Choroid plexus epithelial cell (primary cell): ENCODE measurements at regions not wholly inside any gene's neighbourhood (a gene's known extent, or its start where the extent isn't known, plus 50 kb on each side); places are given as distances from the start of the nearest gene placed in this dataset.

Source experiments
- DNase-seq: peaks from one replicate; pipeline ENCODE4 v3.0.0-alpha.2; 2010; ENCODE audit warnings: low read depth
- H3K4me3 ChIP-seq: 2 replicates; pipeline ENCODE4 v1.5.1; 2011; ENCODE audit warnings: low read depth, mild to moderate bottlenecking, control low read depth, low read length, moderate library complexity
- TF ChIP-seq, protein P1 (sequence below): conservative IDR thresholded peaks from 2 replicates; pipeline ENCODE4 v1.5.1; 2011; ENCODE audit warnings: low read depth, mild to moderate bottlenecking, control low read depth, inconsistent platforms, low read length, moderate library complexity

DNA sequence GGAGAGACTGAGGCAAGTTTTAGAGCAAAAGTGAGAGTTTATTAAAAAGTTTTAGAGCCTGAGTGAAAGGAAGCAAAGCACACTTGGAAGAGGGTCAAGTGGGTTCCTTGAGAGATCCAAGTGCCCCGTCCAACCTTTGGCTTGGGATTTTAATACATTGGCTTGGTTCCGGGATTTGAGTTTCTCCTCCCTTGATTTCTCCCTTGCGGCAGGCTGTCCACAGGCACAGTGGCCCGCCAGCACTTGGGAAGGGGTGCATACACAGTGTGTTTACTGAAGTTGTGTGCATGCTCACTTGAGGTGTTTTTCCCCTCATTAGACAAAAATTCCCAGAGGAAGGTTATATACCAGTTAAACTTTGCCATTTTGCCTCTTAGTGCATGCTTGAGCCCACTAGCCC lies 333.5 kb downstream of the PCDH18 start:
- TF ChIP-seq, protein P1, sequence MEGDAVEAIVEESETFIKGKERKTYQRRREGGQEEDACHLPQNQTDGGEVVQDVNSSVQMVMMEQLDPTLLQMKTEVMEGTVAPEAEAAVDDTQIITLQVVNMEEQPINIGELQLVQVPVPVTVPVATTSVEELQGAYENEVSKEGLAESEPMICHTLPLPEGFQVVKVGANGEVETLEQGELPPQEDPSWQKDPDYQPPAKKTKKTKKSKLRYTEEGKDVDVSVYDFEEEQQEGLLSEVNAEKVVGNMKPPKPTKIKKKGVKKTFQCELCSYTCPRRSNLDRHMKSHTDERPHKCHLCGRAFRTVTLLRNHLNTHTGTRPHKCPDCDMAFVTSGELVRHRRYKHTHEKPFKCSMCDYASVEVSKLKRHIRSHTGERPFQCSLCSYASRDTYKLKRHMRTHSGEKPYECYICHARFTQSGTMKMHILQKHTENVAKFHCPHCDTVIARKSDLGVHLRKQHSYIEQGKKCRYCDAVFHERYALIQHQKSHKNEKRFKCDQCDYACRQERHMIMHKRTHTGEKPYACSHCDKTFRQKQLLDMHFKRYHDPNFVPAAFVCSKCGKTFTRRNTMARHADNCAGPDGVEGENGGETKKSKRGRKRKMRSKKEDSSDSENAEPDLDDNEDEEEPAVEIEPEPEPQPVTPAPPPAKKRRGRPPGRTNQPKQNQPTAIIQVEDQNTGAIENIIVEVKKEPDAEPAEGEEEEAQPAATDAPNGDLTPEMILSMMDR = no peak
- H3K4me3 ChIP-seq = no peak overlapping the region
- no peak for DNase-seq

DNA sequence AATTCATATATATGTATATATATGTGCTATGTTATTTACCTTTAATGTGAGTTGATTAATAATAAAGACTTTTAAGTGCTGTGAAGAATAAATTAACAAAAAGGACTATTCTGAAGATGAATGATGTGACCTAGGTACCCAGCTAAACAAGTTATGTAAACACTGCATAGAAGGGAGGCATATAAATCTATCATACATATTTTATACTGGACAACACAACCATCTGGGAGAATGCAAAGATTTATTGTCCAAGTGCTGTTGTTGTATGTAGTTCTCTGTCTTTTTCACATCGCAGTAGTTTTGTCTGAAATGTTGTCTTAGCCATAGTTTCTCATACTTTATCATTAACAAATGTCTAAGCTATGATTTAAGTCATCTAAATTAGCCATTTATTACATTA lies 337.6 kb downstream of the PCDH18 start:
- no peak for DNase-seq
- no peak overlapping the region for H3K4me3 ChIP-seq
- TF ChIP-seq, protein P1 = no peak

DNA sequence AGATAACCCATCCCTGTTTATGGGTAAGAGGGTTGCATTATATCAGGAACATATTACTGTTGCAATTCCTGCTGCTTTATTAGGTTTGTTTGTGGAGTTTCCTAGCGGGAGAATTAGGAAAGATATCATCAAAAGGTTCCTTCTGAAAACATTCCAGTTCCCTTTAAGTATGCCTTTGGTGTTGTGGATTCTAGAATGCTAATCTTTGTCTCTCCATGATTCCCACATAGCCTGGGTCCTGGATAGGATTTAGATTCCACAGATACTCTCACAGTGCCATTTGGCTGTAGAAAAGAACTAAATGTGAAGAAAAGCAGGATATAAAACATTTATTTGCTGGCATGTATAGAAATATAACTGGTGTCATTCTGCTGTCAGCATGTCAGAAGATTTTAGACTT lies 338.7 kb downstream of the PCDH18 start:
- H3K4me3 ChIP-seq = no peak overlapping the region
- TF ChIP-seq, protein P1 = no peak
- no peak for DNase-seq

DNA sequence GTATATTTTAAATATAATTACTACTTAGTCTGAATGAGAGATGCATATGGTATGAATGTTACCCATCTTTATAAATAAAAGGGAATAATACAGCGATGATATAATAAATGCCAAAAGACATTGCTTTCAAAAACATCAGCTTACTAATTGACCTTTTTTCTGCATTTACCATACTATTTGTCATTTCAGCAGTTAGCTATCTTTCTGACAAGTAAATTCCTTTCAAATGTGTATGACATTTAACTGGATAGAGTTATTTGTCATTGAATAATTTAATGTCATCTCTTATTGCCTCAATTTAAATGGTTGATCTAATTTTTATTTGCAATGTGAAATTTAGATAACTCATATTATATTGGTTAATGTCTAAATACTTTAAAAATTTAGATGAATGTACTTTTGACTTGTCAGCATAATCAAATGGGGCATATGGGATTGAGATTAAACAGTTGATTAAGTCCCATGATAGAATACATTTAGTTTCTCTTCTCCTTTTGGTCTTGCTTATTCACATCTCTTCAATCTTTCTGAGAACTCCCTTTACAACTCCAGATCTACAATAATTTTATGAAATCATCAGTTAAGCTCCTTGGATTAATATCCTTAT lies 350.9 kb downstream of the PCDH18 start:
- TF ChIP-seq, protein P1 = no peak
- H3K4me3 ChIP-seq = no peak overlapping the region
- no peak for DNase-seq

DNA sequence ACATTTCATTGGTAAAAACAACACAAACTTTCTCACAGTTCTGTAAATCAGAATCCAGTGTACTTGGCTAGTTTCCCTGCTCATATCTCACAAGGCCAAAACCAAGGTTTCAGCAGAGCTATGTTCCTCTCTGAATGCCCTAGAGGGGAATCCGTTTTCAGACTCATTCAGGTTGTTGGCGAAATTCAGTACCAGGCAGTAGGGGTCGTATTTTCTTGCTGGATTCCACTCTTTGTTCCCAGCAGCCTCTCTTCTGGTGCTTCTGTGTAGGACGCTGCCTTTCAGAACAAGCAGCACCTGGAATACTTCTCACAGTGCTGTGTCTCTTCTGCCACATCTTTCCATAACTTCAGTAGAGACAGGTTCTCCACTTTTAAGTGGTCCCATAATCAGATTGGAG lies 351.9 kb downstream of the PCDH18 start:
- TF ChIP-seq, protein P1 = peak; percentile 11
- peak; percentile 10 for DNase-seq
- no peak overlapping the region for H3K4me3 ChIP-seq

DNA sequence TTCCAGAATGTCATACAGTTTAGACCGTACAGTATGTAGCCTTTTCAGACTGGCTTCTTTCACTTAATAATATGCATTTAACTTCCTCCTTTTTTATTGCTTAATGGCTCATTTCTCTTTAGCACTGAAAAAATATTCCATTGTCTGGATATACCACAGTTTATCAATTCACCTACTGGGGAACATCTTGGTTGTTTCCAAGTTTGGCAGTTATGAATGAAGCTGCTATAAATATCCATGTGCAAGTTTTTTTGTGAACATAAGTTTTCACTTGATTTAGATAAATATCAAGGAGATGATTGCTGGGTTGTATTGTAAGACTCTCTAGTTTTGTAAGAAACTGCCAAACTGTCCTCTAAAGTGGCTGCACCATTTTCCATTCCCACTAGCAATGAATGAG lies 375.5 kb downstream of the PCDH18 start:
- no peak overlapping the region for H3K4me3 ChIP-seq
- TF ChIP-seq, protein P1 = no peak
- no peak for DNase-seq

DNA sequence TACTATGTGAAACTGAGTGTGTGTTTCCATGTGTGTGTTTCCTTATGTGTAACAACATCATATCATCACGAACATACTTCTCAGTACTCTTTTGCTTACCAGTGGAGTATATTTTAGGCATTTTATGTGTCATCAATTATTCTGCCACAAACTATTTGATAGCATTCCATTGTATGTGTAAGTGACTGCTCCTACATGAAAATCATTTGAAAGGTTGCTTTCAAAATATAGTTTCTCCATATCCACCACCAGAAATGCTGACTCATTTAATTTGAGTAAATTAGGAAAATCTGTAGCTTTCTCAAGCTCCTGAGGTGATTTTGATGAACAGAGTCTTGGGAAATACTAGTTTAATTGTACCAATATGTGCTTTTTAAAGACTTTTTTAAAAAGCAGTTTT lies 376.2 kb downstream of the PCDH18 start:
- TF ChIP-seq, protein P1 = no peak
- peak; percentile 70 for DNase-seq
- H3K4me3 ChIP-seq = no peak overlapping the region
